ENCODE measurements at regions not wholly inside any gene's neighbourhood (a gene's known extent, or its start where the extent isn't known, plus 50 kb on each side); places are given as distances from the start of the nearest gene placed in this dataset.

DNA sequence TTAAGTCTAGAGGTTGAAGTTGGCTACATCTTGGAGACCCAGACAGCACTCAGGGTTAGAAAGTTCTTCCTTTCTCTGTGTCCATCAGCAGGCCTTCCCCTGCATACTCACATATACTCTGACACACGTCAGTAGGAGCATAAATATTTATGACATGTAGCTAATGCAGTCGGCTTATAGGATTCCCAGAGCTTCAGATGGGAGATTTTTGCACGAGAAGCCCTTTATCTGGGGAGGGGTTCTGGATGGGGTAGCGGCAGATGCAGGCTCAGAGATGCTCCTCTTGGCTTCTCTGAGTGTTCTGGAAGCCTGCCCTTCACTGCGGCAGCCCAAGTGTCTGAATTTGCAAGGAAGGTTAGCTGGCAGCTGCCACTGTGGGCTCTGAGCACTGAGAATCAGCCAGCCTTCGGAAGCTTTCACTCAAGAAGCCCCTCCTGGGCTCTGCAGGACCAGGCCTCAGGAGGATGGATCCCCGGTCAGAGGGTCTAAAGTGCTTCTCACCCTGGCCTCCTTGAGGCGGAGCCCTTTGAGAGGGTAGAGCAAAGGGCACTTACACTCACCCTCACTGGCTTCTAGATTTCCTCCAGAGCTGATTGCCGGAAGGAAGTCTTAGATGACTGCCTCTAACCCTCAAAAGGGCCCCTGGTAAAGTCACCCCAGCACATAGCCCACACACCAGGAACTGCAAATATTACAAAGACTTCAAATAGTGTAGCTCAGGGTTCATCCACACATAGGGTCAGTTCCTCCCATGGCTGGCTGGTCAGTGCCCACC, 68.1 kb upstream of the NFASC start:
- Histone ChIP-seq H3K36me3 (ENCODE audit: control insufficient read depth in 2 of 2, extremely low read depth in 1 of 2, insufficient read depth in 2 of 2, low read length in 2 of 2) (no peaks in the 10 kb centered on the region), H3K4me2 (ENCODE audit: control insufficient read depth, extremely low read depth, insufficient read depth, low read depth, low read length) (no peak overlapping the region), H4K20me1 (ENCODE audit: control insufficient read depth, extremely low read depth, insufficient read depth, low read length) (peaks cover 3% of the 10 kb centered on the region), H3K9ac (ENCODE audit: control insufficient read depth, extremely low read depth, insufficient read depth, low read length) (no peak overlapping the region), H3K79me2 (ENCODE audit: control insufficient read depth, insufficient read depth, low read length) (no peaks in the 10 kb centered on the region), H3K27me3 (ENCODE audit: control insufficient read depth, extremely low read depth, insufficient read depth, low read length) (no peaks in the 10 kb centered on the region), H3K9me3 (ENCODE audit: control insufficient read depth, low read depth, low read length) (no peaks in the 10 kb centered on the region), H3K4me3 (ENCODE audit: control insufficient read depth in 2 of 3, extremely low read depth in 1 of 3, insufficient read depth in 2 of 3, low read depth in 1 of 3, low read length in 3 of 3) (no peak overlapping the region), H2AFZ (ENCODE audit: control insufficient read depth, low read length) (no peak overlapping the region), H3K4me1 (ENCODE audit: control insufficient read depth, extremely low read depth, insufficient read depth, low read length) (no peaks in the 10 kb centered on the region), H3K9me1 (ENCODE audit: control insufficient read depth, extremely low read depth, insufficient read depth, low read length) (no peaks in the 10 kb centered on the region), H3K27ac (ENCODE audit: control insufficient read depth, insufficient read depth, low read length) (no peak overlapping the region)
- TF ChIP-seq, protein P1, sequence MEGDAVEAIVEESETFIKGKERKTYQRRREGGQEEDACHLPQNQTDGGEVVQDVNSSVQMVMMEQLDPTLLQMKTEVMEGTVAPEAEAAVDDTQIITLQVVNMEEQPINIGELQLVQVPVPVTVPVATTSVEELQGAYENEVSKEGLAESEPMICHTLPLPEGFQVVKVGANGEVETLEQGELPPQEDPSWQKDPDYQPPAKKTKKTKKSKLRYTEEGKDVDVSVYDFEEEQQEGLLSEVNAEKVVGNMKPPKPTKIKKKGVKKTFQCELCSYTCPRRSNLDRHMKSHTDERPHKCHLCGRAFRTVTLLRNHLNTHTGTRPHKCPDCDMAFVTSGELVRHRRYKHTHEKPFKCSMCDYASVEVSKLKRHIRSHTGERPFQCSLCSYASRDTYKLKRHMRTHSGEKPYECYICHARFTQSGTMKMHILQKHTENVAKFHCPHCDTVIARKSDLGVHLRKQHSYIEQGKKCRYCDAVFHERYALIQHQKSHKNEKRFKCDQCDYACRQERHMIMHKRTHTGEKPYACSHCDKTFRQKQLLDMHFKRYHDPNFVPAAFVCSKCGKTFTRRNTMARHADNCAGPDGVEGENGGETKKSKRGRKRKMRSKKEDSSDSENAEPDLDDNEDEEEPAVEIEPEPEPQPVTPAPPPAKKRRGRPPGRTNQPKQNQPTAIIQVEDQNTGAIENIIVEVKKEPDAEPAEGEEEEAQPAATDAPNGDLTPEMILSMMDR (optimal IDR thresholded peaks at IDR 0.05 in 1 of 3, IDR thresholded peaks at IDR 0.05 in 1 of 3, conservative IDR thresholded peaks at IDR 0.05 in 1 of 3; ENCODE audit: extremely low read depth in 1 of 3, insufficient read depth in 2 of 3, low read length in 3 of 3), result no peak
- TF ChIP-seq EZH2 (IDR thresholded peaks at IDR 0.05; ENCODE audit: low read length), result no peak
- FAIRE-seq (no peak), DNase-seq (ENCODE audit: low read depth, low spot score) (no peak)
- dilution Hi-C loops (cut with MboI; ENCODE audit: extremely low pct_ligation_motif_present, low sequenced_read_pairs), result loop anchor here (25.0 kb wide), 1 partner anchor 160 kb away; no protein-coding TSS in a partner anchor

DNA sequence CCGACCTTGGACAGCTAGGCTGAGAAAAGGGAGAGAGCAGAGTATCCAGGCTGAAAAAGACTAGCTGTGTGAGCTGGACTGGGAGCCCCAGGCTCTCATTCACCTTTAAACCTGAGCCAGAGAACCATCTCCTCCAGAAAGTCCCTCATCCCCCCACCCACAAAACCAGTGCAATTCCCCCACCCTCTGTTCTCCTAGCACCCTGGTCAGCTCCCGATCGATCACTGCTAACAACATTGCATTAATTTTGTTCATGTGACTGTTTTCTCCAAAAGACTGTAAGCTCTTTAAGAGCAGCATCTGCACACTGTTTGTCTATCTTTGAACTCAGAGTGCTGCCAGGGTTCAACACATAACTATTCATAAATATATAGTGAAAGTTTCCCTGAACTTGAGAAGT, 67.1 kb upstream of the NFASC start:
- H3K9ac ChIP-seq (ENCODE audit: control insufficient read depth, extremely low read depth, insufficient read depth, low read length), result no peak overlapping the region
- no peaks in the 10 kb centered on the region for H3K9me3 ChIP-seq (ENCODE audit: control insufficient read depth, low read depth, low read length)
- H3K9me1 ChIP-seq (ENCODE audit: control insufficient read depth, extremely low read depth, insufficient read depth, low read length), result no peaks in the 10 kb centered on the region
- no peak overlapping the region for H2AFZ ChIP-seq (ENCODE audit: control insufficient read depth, low read length)
- no peak overlapping the region for H3K4me2 ChIP-seq (ENCODE audit: control insufficient read depth, extremely low read depth, insufficient read depth, low read depth, low read length)
- DNase-seq (ENCODE audit: low read depth, low spot score) (no peak), FAIRE-seq (no peak)
- H3K27ac ChIP-seq (ENCODE audit: control insufficient read depth, insufficient read depth, low read length), result no peak overlapping the region
- no peaks in the 10 kb centered on the region for H3K27me3 ChIP-seq (ENCODE audit: control insufficient read depth, extremely low read depth, insufficient read depth, low read length)
- dilution Hi-C loops (cut with MboI; ENCODE audit: extremely low pct_ligation_motif_present, low sequenced_read_pairs), result loop anchor here (25.0 kb wide), 1 partner anchor 159 kb away; no protein-coding TSS in a partner anchor
- H3K4me3 ChIP-seq (ENCODE audit: control insufficient read depth in 2 of 3, extremely low read depth in 1 of 3, insufficient read depth in 2 of 3, low read depth in 1 of 3, low read length in 3 of 3), result no peak overlapping the region
- no peaks in the 10 kb centered on the region for H3K36me3 ChIP-seq (ENCODE audit: control insufficient read depth in 2 of 2, extremely low read depth in 1 of 2, insufficient read depth in 2 of 2, low read length in 2 of 2)
- TF ChIP-seq, protein P1 (optimal IDR thresholded peaks at IDR 0.05 in 1 of 3, IDR thresholded peaks at IDR 0.05 in 1 of 3, conservative IDR thresholded peaks at IDR 0.05 in 1 of 3; ENCODE audit: extremely low read depth in 1 of 3, insufficient read depth in 2 of 3, low read length in 3 of 3), result no peak
- no peak for TF ChIP-seq EZH2 (IDR thresholded peaks at IDR 0.05; ENCODE audit: low read length)
- peaks cover 3% of the 10 kb centered on the region for H4K20me1 ChIP-seq (ENCODE audit: control insufficient read depth, extremely low read depth, insufficient read depth, low read length)
- H3K4me1 ChIP-seq (ENCODE audit: control insufficient read depth, extremely low read depth, insufficient read depth, low read length), result no peaks in the 10 kb centered on the region
- no peaks in the 10 kb centered on the region for H3K79me2 ChIP-seq (ENCODE audit: control insufficient read depth, insufficient read depth, low read length)

Measured in keratinocyte (primary cell).